H1 (cell line): ENCODE measurements at regions not wholly inside any gene's neighbourhood (a gene's known extent, or its start where the extent isn't known, plus 50 kb on each side); places are given as distances from the start of the nearest gene placed in this dataset.

Experiments
- CBX8 ChIP-seq: fragments of 300-800, 300-1000 bp; sonication (generic); IDR thresholded peaks from 2 replicates; pipeline ENCODE4 v1.7.1; 2016; ENCODE audit warnings: low read depth, low read length, borderline replicate concordance
- GTF2F1 ChIP-seq: IDR thresholded peaks from 2 replicates; pipeline ENCODE4 v1.6.1; 2012; ENCODE audit warnings: low read depth, low read length, improper control_type of control experiment, borderline replicate concordance
- HDAC2 ChIP-seq, 2 experiments: fragments of 300-600 bp in 1 of 2; sonication (generic) in 1 of 2; IDR thresholded peaks; 2 replicates each; pipeline ENCODE4 v1.6.1; 2011 to 2012; ENCODE audit warnings: low read depth in 2 of 2, low read length in 2 of 2, mild to moderate bottlenecking in 2 of 2, moderate library complexity in 2 of 2, borderline replicate concordance in 1 of 2, inconsistent platforms in 1 of 2
- JUND ChIP-seq: IDR thresholded peaks from 2 replicates; pipeline ENCODE4 v1.6.1; 2011; ENCODE audit warnings: mild to moderate bottlenecking, improper control_type of control experiment, low read length
- SRF ChIP-seq: IDR thresholded peaks from 2 replicates; pipeline ENCODE4 v1.6.1; 2011; ENCODE audit warnings: mild to moderate bottlenecking, low read depth, low read length, moderate library complexity

DNA sequence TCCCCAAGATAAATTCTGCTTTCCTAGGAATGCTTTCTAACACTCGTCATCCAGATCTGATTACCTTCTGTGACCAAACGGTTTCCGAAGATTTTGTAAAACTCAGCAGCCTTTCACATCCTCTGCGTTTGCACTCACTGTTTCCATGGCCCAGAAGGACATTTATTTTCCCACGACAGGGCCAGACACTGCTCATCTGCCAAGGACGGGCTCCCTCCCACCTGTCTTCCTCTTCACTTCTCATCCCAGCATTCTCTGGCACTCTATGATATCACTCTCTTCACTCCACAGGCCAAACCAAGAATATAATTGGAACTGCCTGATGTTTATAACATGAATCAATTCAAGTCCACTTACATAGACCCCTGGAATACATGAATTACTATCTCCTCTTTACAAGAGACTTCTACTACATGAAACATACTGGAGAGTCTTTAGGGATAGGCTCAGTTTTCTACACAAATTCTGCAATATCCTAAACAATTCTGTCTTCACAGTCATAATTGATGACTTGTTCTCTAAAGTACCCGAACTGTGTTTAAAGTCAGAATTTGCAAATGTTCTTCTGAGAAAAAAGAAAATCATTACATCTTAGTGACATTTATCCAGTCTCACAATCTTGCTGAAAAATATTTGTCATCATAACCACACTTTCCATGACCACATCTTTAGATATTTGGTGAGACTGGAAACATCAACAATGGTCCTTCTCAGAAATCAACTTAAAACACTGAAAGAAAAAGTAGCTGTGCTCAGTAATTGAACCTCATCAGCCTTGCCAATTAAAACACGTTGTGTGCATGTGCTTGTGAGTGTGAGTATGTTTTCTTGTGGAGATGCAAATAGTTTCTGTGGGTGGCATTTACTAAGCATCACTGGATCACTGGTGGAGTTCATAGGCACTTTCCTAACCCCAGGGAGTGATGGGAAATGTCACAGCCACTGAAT is 79.5 kb upstream of the PRSS58 start (continued):
- no peak for TF ChIP-seq GTF2F1
- no peak for TF ChIP-seq CBX8
- TF ChIP-seq JUND: no peak
- TF ChIP-seq SRF: no peak
- TF ChIP-seq HDAC2 (IDR thresholded peaks at IDR 0.05; ENCODE audit: borderline replicate concordance in 1 of 2, low read depth in 2 of 2, low read length in 2 of 2): no peak
